Esophagus squamous epithelium (tissue), 4 donors: ENCODE measurements at regions not wholly inside any gene's neighbourhood (a gene's known extent, or its start where the extent isn't known, plus 50 kb on each side); places are given as distances from the start of the nearest gene placed in this dataset.

Experiments
- POLR2A ChIP-seq, 4 donors: fragments of 450-650 bp; IDR thresholded peaks; one replicate each; pipeline ENCODE4 v1.6.1; 2017; ENCODE audit warnings: antibody characterized with exemption in 4 of 4, mild to moderate bottlenecking in 4 of 4, moderate library complexity in 3 of 4
- TF ChIP-seq, protein P1 (sequence below), 6 experiments: fragments of 450-650 bp in 4 of 6; fragments of 200-600 bp in 2 of 6; sonication (generic) in 2 of 6; IDR thresholded peaks; one replicate each; pipeline ENCODE4 v1.5.1; 2016 to 2019; ENCODE audit warnings: antibody characterized with exemption in 6 of 6, mild to moderate bottlenecking in 4 of 6, moderate library complexity in 4 of 6

DNA sequence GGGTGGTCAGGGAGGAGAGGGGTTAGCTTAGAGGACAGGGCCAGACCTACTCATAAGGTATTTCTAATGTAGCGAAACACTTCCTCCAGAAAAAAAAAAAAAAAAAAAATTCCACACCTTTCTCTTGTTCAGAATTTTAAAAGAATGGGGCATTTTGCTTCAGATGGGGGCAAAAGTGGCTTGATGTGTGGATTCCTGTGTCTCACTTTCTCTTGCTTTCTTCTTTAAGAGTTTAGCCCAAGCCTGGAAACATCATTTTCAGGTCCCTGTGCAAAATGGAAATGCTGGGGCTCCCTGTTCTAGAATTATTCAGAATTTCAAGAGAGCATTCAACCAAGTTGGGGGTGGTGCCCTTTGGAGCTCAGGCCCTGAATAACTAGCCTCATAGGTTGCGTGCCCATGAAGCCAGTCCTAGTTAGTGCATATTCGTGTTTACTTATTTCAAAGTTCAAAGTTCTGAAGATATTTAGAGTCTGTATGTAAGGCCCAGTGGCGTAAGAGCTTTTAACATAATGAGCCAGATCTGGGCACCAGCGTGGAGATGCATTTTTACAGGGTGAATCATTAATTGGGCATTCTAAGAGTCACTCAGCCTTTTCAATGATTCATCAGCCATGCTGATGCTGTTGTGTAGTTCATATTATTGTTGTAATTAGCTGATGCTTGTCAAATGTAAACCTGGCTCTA, 104.5 kb downstream of the RPLP1 start:
- TF ChIP-seq, protein P1, sequence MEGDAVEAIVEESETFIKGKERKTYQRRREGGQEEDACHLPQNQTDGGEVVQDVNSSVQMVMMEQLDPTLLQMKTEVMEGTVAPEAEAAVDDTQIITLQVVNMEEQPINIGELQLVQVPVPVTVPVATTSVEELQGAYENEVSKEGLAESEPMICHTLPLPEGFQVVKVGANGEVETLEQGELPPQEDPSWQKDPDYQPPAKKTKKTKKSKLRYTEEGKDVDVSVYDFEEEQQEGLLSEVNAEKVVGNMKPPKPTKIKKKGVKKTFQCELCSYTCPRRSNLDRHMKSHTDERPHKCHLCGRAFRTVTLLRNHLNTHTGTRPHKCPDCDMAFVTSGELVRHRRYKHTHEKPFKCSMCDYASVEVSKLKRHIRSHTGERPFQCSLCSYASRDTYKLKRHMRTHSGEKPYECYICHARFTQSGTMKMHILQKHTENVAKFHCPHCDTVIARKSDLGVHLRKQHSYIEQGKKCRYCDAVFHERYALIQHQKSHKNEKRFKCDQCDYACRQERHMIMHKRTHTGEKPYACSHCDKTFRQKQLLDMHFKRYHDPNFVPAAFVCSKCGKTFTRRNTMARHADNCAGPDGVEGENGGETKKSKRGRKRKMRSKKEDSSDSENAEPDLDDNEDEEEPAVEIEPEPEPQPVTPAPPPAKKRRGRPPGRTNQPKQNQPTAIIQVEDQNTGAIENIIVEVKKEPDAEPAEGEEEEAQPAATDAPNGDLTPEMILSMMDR (IDR thresholded peaks at IDR 0.05), result no peak
- TF ChIP-seq POLR2A (IDR thresholded peaks at IDR 0.05), result no peak
